Endothelial cell of umbilical vein (primary cell): ENCODE measurements at regions not wholly inside any gene's neighbourhood (a gene's known extent, or its start where the extent isn't known, plus 50 kb on each side); places are given as distances from the start of the nearest gene placed in this dataset.

Experiments
- BruUV-seq: library from RNA; stranded (reverse); fragments of 400-500 nt; replicated peaks from 2 replicates; lab custom pipeline; 2021; lab: Mats Ljungman, UMichigan
- CTCF ChIA-PET: fragments of 300-600, 350-600 bp; sonication (Branson Sonifier 250); formaldehyde crosslinking; loops from one replicate; lab custom pipeline; 2021; ENCODE audit warnings: antibody characterized with exemption, inconsistent platforms; lab: Charles Lee
- POLR2A ChIA-PET: fragments of 300-600, 350-600 bp; sonication (Branson Sonifier 250); formaldehyde crosslinking; loops from one replicate; lab custom pipeline; 2021; ENCODE audit warnings: antibody characterized with exemption, inconsistent platforms; lab: Charles Lee
- DNase-seq: peaks from one replicate; pipeline ENCODE4 v3.0.0-alpha.2; 2011; ENCODE audit warnings: low read depth, low spot score
- FAIRE-seq: peaks from 2 replicates; lab custom pipeline; 2011; peaks lifted over from hg19 to GRCh38; lab: Jason Lieb, UNC
- H2AFZ ChIP-seq: 2 replicates; pipeline ENCODE4 v1.6.0; 2012; ENCODE audit warnings: low read depth, low read length, control low read depth, inconsistent platforms
- H3K27ac ChIP-seq: 2 replicates; pipeline ENCODE4 v1.5.1; 2011; ENCODE audit warnings: low read depth, mild to moderate bottlenecking, control low read depth, low read length, moderate library complexity; ENCODE audit not compliant: insufficient read depth
- H3K27me3 ChIP-seq, 2 experiments: 2 replicates each; pipeline versions ENCODE4 v1.6.0 to v1.6.1; 2011; ENCODE audit warnings: low read length in 2 of 2, mixed read lengths in 1 of 2; ENCODE audit not compliant: control insufficient read depth in 2 of 2, insufficient read depth in 2 of 2
- H3K36me3 ChIP-seq, 2 experiments: 2 replicates in 1 of 2; 3 replicates in 1 of 2; pipeline ENCODE4 v1.5.1; 2011; ENCODE audit warnings: low read length in 2 of 2, mild to moderate bottlenecking in 1 of 2, moderate library complexity in 1 of 2; ENCODE audit not compliant: control insufficient read depth in 2 of 2, insufficient read depth in 2 of 2; ENCODE audit errors: extremely low read depth in 1 of 2
- H3K4me1 ChIP-seq: 3 replicates; pipeline ENCODE4 v1.5.1; 2011; ENCODE audit warnings: mild to moderate bottlenecking, low read length; ENCODE audit not compliant: control insufficient read depth, insufficient read depth; ENCODE audit errors: extremely low read depth
- H3K4me2 ChIP-seq: 2 replicates; pipeline ENCODE4 v1.6.1; 2011; ENCODE audit warnings: low read length, control low read depth, mixed read lengths; ENCODE audit not compliant: insufficient read depth
- H3K4me3 ChIP-seq, 3 experiments: fragments of 200-600 bp in 1 of 3; sonication (generic), shearing (Covaris generic) in 1 of 3; replicated peaks in 1 of 3; 2 replicates each; pipeline ENCODE4 v1.5.1; 2011 to 2016; ENCODE audit warnings: control low read depth in 3 of 3, low read length in 3 of 3, mild to moderate bottlenecking in 2 of 3, inconsistent platforms in 1 of 3, low read depth in 1 of 3, moderate library complexity in 1 of 3; ENCODE audit not compliant: insufficient read depth in 1 of 3
- H3K79me2 ChIP-seq: 2 replicates; pipeline ENCODE4 v1.6.0; 2012; ENCODE audit warnings: low read length, inconsistent platforms; ENCODE audit not compliant: control insufficient read depth, insufficient read depth
- H3K9ac ChIP-seq: replicated peaks from 2 replicates; pipeline ENCODE3; 2011; ENCODE audit warnings: low read length, control low read depth; ENCODE audit not compliant: insufficient read depth; ENCODE audit errors: extremely low read depth
- H3K9me1 ChIP-seq: replicated peaks from 3 replicates; pipeline ENCODE4 v1.6.0; 2011; ENCODE audit warnings: mild to moderate bottlenecking, low read length; ENCODE audit not compliant: control insufficient read depth, insufficient read depth; ENCODE audit errors: extremely low read depth
- H3K9me3 ChIP-seq: replicated peaks from 2 replicates; pipeline ENCODE4 v1.5.1; 2012; ENCODE audit warnings: low read length, inconsistent platforms; ENCODE audit not compliant: control insufficient read depth, insufficient read depth
- H4K20me1 ChIP-seq: replicated peaks from 2 replicates; pipeline ENCODE3; 2011; ENCODE audit warnings: mild to moderate bottlenecking, low read length; ENCODE audit not compliant: control insufficient read depth, insufficient read depth; ENCODE audit errors: extremely low read depth
- CTCF ChIP-seq, 2 donors: IDR thresholded peaks; 1 replicate in 1 of 2; 2 replicates in 1 of 2; pipeline ENCODE4 v1.5.1; 2011; ENCODE audit warnings: low read length in 2 of 2, mild to moderate bottlenecking in 2 of 2, moderate library complexity in 2 of 2, control low read depth in 1 of 2, inconsistent platforms in 1 of 2, low read depth in 1 of 2; ENCODE audit not compliant: insufficient read depth in 1 of 2; ENCODE audit errors: extremely low read depth in 1 of 2
- EZH2 ChIP-seq: IDR thresholded peaks from 2 replicates; pipeline ENCODE4 v1.6.1; 2012; ENCODE audit warnings: borderline replicate concordance, low read depth, mild to moderate bottlenecking, moderate library complexity, low read length, inconsistent platforms; ENCODE audit not compliant: severe bottlenecking
- FOS ChIP-seq: IDR thresholded peaks from 2 replicates; pipeline ENCODE4 v1.6.1; 2011; ENCODE audit warnings: mild to moderate bottlenecking, low read length, moderate library complexity, borderline replicate concordance; ENCODE audit not compliant: insufficient read depth
- GATA2 ChIP-seq: IDR thresholded peaks from 2 replicates; pipeline ENCODE4 v1.7.0; 2011; ENCODE audit warnings: low read depth, mild to moderate bottlenecking, moderate library complexity, mixed read lengths, low read length; ENCODE audit not compliant: insufficient read length, insufficient read depth
- JUN ChIP-seq: IDR thresholded peaks from 2 replicates; pipeline ENCODE4 v1.6.1; 2011; ENCODE audit warnings: borderline replicate concordance, low read depth; ENCODE audit not compliant: insufficient read length, insufficient read depth
- MAX ChIP-seq: IDR thresholded peaks from 2 replicates; pipeline ENCODE4 v1.6.1; 2011; ENCODE audit not compliant: insufficient read depth, insufficient read length
- MYC ChIP-seq: IDR thresholded peaks from one replicate; pipeline ENCODE4 v1.6.1; 2011; ENCODE audit warnings: mild to moderate bottlenecking, low read depth, low read length
- dilution Hi-C: fragments of 300-500 bp; cut with MboI; formaldehyde crosslinking; loops from one replicate; pipeline ENCODE4 v1.15.0; 2019; ENCODE audit warnings: low sequenced_read_pairs; ENCODE audit not compliant: extremely low pct_ligation_motif_present
- intact Hi-C: fragments of 100-400 bp; cut with micrococcal nuclease; formaldehyde crosslinking; loops from one replicate; pipeline ENCODE4 v1.10.0; 2022

GRCh38 chrX:122344816-122345215 is 839.3 kb upstream of the GRIA3 start:
- H3K9me3 ChIP-seq = no peaks in the 10 kb centered on the region
- FAIRE-seq = no peak
- no peaks in the 10 kb centered on the region for H4K20me1 ChIP-seq
- TF ChIP-seq JUN = no peak
- no peak for TF ChIP-seq FOS
- TF ChIP-seq MYC = no peak
- no peak for TF ChIP-seq CTCF (IDR thresholded peaks at IDR 0.05; ENCODE audit: extremely low read depth in 1 of 2, insufficient read depth in 1 of 2, low read depth in 1 of 2, low read length in 2 of 2)
- no peak for TF ChIP-seq MAX
- no peak for TF ChIP-seq GATA2
- no peak for TF ChIP-seq EZH2
- dilution Hi-C loops = no loop called here
- H3K36me3 ChIP-seq = no peaks in the 10 kb centered on the region
- no peak for DNase-seq
- H3K9ac ChIP-seq = no peak overlapping the region
- H3K4me3 ChIP-seq = no peak overlapping the region
- no peak overlapping the region for H3K27ac ChIP-seq
- no peaks in the 10 kb centered on the region for H3K9me1 ChIP-seq
- no TSS peak for BruUV-seq
- intact Hi-C loops = no loop called here
- H3K4me1 ChIP-seq = no peaks in the 10 kb centered on the region
- H3K79me2 ChIP-seq = no peaks in the 10 kb centered on the region
- ChIA-PET POLR2A (no interaction called here), CTCF (no interaction called here)
- H2AFZ ChIP-seq = no peak overlapping the region
- no peaks in the 10 kb centered on the region for H3K27me3 ChIP-seq
- H3K4me2 ChIP-seq = no peak overlapping the region
